Pancreas (tissue), 10 donors: ENCODE measurements at regions not wholly inside any gene's neighbourhood (a gene's known extent, or its start where the extent isn't known, plus 50 kb on each side); places are given as distances from the start of the nearest gene placed in this dataset.

Source experiments
- ATAC-seq, 4 donors: fragments of 200-7000 bp; cut with Tn5 transposase; one replicate each; pipeline versions ENCODE4 v1.8.0 to v1.9.1; 2020; ENCODE audit warnings: mild to moderate bottlenecking in 4 of 4, moderate library complexity in 4 of 4
- DNase-seq, 6 donors: peaks; one replicate each; pipeline ENCODE4 v3.0.0-alpha.2; 2020
- FAIRE-seq: peaks from 2 replicates; lab custom pipeline; 2012; peaks lifted over from hg19 to GRCh38; lab: Jason Lieb, UNC
- H3K27ac ChIP-seq, 4 donors: fragments of 200-600 bp; sonication (generic); 1 replicate in 3 of 4; 2 replicates in 1 of 4; pipeline versions ENCODE4 v1.5.0 to v1.8.0; 2020
- H3K27me3 ChIP-seq, 4 donors: fragments of 200-600 bp; one replicate each; pipeline ENCODE4 v1.8.0; 2021
- H3K36me3 ChIP-seq, 3 donors: fragments of 200-600 bp; sonication (generic) in 1 of 3; one replicate each; pipeline versions ENCODE4 v1.5.0 to v1.8.0; 2020 to 2021
- H3K4me1 ChIP-seq, 3 donors: fragments of 200-600 bp; one replicate each; pipeline ENCODE4 v1.8.0; 2021
- H3K4me3 ChIP-seq, 4 donors: fragments of 200-600 bp; sonication (generic) in 2 of 4; one replicate each; pipeline versions ENCODE4 v1.5.0 to v1.8.0; 2020 to 2021
- H3K9me3 ChIP-seq, 4 donors: fragments of 200-600 bp; one replicate each; pipeline ENCODE4 v1.8.0; 2021
- CTCF ChIP-seq, 4 donors: fragments of 200-600 bp; sonication (generic) in 3 of 4; IDR thresholded peaks; one replicate each; pipeline versions ENCODE4 v1.5.0 to v1.8.0; 2021; ENCODE audit warnings: antibody characterized with exemption in 4 of 4
- WGBS, 2 donors: extraction: QIAGEN DNeasy Blood & Tissue Kit; methylation state at CpG; one replicate each; pipeline ENCODE4 v1.1.7; 2013; 5-methylcytosine and 5-hydroxymethylcytosine counted together
- intact Hi-C, 3 donors: fragments of 100-400 bp; cut with DNase I; formaldehyde crosslinking; loops; one replicate each; pipeline versions ENCODE4 v1.11.1 to v1.14.2; 2022
- donor health status: healthy with polysubstance abuse.
- donor health status: DM: no; HTN: no; CAD: no; lungs with moderate emphysema.
- donor health status: DM: no; HTN: no; CAD: no.
- donor health status: control.
- donor health status: control.
- donor health status: Bipolar disorder and iron deficiency.
- donor health status: DM: yes; HTN: yes; CAD: no.
- donor health status: DM: no; HTN: no; CAD: no.
- donor health status: DM: no; HTN: no; CAD: no.
- donor health status: DM: yes; HTN: yes; CAD: no.

- H3K27me3 ChIP-seq: no peaks in the 10 kb centered on the region
Measured at GRCh38 chr10:55348534-55348933, 547.5 kb upstream of the PCDH15 start.

GRCh38 chr10:55330486-55330885 lies 529.5 kb upstream of the PCDH15 start:
- Histone ChIP-seq H3K4me1 (no peaks in the 10 kb centered on the region), H3K4me3 (no peak overlapping the region), H3K36me3 (no peaks in the 10 kb centered on the region), H3K27me3 (no peaks in the 10 kb centered on the region), H3K9me3 (no peaks in the 10 kb centered on the region), H3K27ac (no peak overlapping the region)
- WGBS, 2 donors: 37 to 54% methylated on average over 1 of the region's 1 CpG
- ATAC-seq (no peak), FAIRE-seq (no peak), DNase-seq (no peak)
- TF ChIP-seq CTCF (IDR thresholded peaks at IDR 0.05): no peak
- intact Hi-C loops: no loop called here

More at GRCh38 chr10:55348534-55348933, 547.5 kb upstream of the PCDH15 start:
- Histone ChIP-seq H3K4me1 (no peaks in the 10 kb centered on the region), H3K9me3 (no peaks in the 10 kb centered on the region), H3K36me3 (no peaks in the 10 kb centered on the region), H3K27ac (no peak overlapping the region), H3K4me3 (no peak overlapping the region)
- FAIRE-seq (no peak), DNase-seq (no peak), ATAC-seq (no peak)
- intact Hi-C loops: no loop called here
- no peak for TF ChIP-seq CTCF (IDR thresholded peaks at IDR 0.05)

- no peak for DNase-seq
- Histone ChIP-seq H3K36me3 (no peaks in the 10 kb centered on the region), H3K9me3 (no peaks in the 10 kb centered on the region), H3K27ac (no peak overlapping the region), H3K4me3 (no peak overlapping the region), H3K4me1 (no peaks in the 10 kb centered on the region), H3K27me3 (no peaks in the 10 kb centered on the region)
- TF ChIP-seq CTCF (IDR thresholded peaks at IDR 0.05): no peak
- intact Hi-C loops: no loop called here
- no peak for FAIRE-seq
- no peak for ATAC-seq
Measured at GRCh38 chr10:55329796-55330195, 528.8 kb upstream of the PCDH15 start.

- TF ChIP-seq CTCF (IDR thresholded peaks at IDR 0.05): no peak
- peak in 1 of 6 donors; percentile 33 for DNase-seq
- no peak overlapping the region for H3K27ac ChIP-seq
- no peak for ATAC-seq
- H3K27me3 ChIP-seq: no peaks in the 10 kb centered on the region
- no peak overlapping the region for H3K4me3 ChIP-seq
- intact Hi-C loops: no loop called here
- WGBS, 2 donors: 55 to 64% methylated on average over 2 of the region's 2 CpGs
- H3K4me1 ChIP-seq: no peaks in the 10 kb centered on the region
- FAIRE-seq: no peak
- H3K9me3 ChIP-seq: no peaks in the 10 kb centered on the region
- H3K36me3 ChIP-seq: no peaks in the 10 kb centered on the region
Measured at GRCh38 chr10:55320187-55320700, 519.2 kb upstream of the PCDH15 start.

- ATAC-seq (no peak), FAIRE-seq (no peak), DNase-seq (no peak)
- 58 to 61% methylated on average over 4 of the region's 4 CpGs for whole genome bisulfite sequencing, 2 donors
- H3K4me3 ChIP-seq: no peak overlapping the region
- intact Hi-C loops: no loop called here
- TF ChIP-seq CTCF (IDR thresholded peaks at IDR 0.05): no peak
- H3K27me3 ChIP-seq: no peaks in the 10 kb centered on the region
- no peaks in the 10 kb centered on the region for H3K36me3 ChIP-seq
- H3K4me1 ChIP-seq: no peaks in the 10 kb centered on the region
- H3K27ac ChIP-seq: no peak overlapping the region
- H3K9me3 ChIP-seq: no peaks in the 10 kb centered on the region
Measured at GRCh38 chr10:55311848-55312635, 511.0 kb upstream of the PCDH15 start.
